ENCODE measurements at regions not wholly inside any gene's neighbourhood (a gene's known extent, or its start where the extent isn't known, plus 50 kb on each side); places are given as distances from the start of the nearest gene placed in this dataset.
"Not testable (repeated sequence)": the region's sequence is repeated elsewhere in the genome, so short reads cannot be mapped to it uniquely, and the experiment has no call there.

DNA sequence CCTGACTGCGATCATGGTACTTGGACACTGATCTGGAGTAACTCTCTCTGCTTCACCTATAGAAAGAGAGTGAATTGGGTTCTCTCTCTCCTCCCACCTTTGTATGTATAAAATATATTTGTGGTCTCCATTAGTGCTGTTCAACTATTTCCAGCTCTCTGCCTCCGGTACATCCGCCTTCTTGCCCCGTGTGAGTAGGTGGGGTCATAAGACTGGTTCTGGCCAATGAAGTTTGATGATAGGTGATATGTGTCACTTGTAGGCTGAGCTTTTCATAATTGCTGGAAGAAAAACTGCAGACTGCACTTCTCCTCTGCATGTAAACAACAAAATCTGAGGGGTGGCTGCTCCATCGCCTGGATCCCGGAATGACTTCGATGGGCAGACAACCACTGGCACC lies 210.4 kb downstream of the EXOC5 start (continued):
- TF ChIP-seq, protein P1, sequence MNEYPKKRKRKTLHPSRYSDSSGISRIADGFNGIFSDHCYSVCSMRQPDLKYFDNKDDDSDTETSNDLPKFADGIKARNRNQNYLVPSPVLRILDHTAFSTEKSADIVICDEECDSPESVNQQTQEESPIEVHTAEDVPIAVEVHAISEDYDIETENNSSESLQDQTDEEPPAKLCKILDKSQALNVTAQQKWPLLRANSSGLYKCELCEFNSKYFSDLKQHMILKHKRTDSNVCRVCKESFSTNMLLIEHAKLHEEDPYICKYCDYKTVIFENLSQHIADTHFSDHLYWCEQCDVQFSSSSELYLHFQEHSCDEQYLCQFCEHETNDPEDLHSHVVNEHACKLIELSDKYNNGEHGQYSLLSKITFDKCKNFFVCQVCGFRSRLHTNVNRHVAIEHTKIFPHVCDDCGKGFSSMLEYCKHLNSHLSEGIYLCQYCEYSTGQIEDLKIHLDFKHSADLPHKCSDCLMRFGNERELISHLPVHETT (CRISPR knock-in tag; conservative IDR thresholded peaks at IDR 0.05 in 1 of 2, IDR thresholded peaks at IDR 0.05 in 1 of 2): no peak
- no peak for TF ChIP-seq NR0B1 (IDR thresholded peaks at IDR 0.05; ENCODE audit: partially characterized antibody)
- TF ChIP-seq ZBTB8A (IDR thresholded peaks at IDR 0.05; ENCODE audit: partially characterized antibody): no peak
- TF ChIP-seq WHSC1 (IDR thresholded peaks at IDR 0.05; ENCODE audit: low read length): no peak

GRCh38 chr14:57057803-57058202 lies 210.9 kb downstream of the EXOC5 start:
- no peak overlapping the region for H3K9ac ChIP-seq (ENCODE audit: insufficient read depth in 1 of 2, low read depth in 2 of 2, low read length in 2 of 2)
- no peaks in the 10 kb centered on the region for H3K9me3 ChIP-seq (replicated peaks; ENCODE audit: control insufficient read depth, insufficient read depth, low read depth, low read length)
- ChIA-PET POLR2A (no interaction called here), CTCF (ENCODE audit: low intra/inter-chr PET ratio) (no interaction called here)
- H3K4me1 ChIP-seq (replicated peaks in 1 of 2; ENCODE audit: control insufficient read depth in 2 of 2, insufficient read depth in 2 of 2, low read length in 2 of 2): peaks cover 0 to 8% of the 10 kb centered on the region in 2 experiments; a peak in 2 of 5 replicates
- no peak for ATAC-seq
- no TSS peak for BruUV-seq (replicated peaks)
- intact Hi-C loops (cut with micrococcal nuclease): no loop called here
- no peaks in the 10 kb centered on the region; a peak in 1 of 5 replicates for H3K27me3 ChIP-seq (ENCODE audit: control insufficient read depth in 2 of 2, insufficient read depth in 2 of 2, low read length in 2 of 2)
- DNase-seq (ENCODE audit: extremely low read depth in 1 of 4, low spot score in 3 of 4): no peak
- H4K20me1 ChIP-seq (replicated peaks; ENCODE audit: control insufficient read depth, insufficient read depth, low read length): no peaks in the 10 kb centered on the region
- H2AFZ ChIP-seq (ENCODE audit: low read depth, low read length): no peak overlapping the region
- H3K27ac ChIP-seq (ENCODE audit: extremely low read depth, low read depth, low read length): no peak overlapping the region
- no peak for FAIRE-seq
- no peaks in the 10 kb centered on the region for H3K79me2 ChIP-seq (ENCODE audit: control insufficient read depth, insufficient read depth, low read length)
- in situ Hi-C loops (cut with MboI): loop anchor here (25.0 kb wide), 2 partner anchors 254 to 496 kb away; no protein-coding TSS in a partner anchor
- H3K4me3 ChIP-seq: no peak overlapping the region
- no peaks in the 10 kb centered on the region for H3K36me3 ChIP-seq (ENCODE audit: control insufficient read depth, insufficient read depth, low read length)
- TF ChIP-seq ZNF197 (CRISPR knock-in tag; IDR thresholded peaks at IDR 0.05; ENCODE audit: low read depth) (no peak), ZNF24 (IDR thresholded peaks at IDR 0.05) (0 out of 2 replicates have a peak, but pooled peaks have one; percentile 18)
- no peak overlapping the region for H3K4me2 ChIP-seq (ENCODE audit: insufficient read depth, low read length)
- H3K9me1 ChIP-seq (ENCODE audit: control insufficient read depth, insufficient read depth, low read length): no peaks in the 10 kb centered on the region
- WGBS (ENCODE audit: insufficient coverage, low coverage, missing lambda C conversion rate): 2% methylated on average over 4 of the region's 4 CpGs

GRCh38 chr14:57056522-57056921 lies 212.2 kb downstream of the EXOC5 start:
- H3K9me1 ChIP-seq (ENCODE audit: control insufficient read depth, insufficient read depth, low read length); FAIRE-seq; H2AFZ ChIP-seq (ENCODE audit: low read depth, low read length); H3K27me3 ChIP-seq (ENCODE audit: control insufficient read depth in 2 of 2, insufficient read depth in 2 of 2, low read length in 2 of 2); H3K4me2 ChIP-seq (ENCODE audit: insufficient read depth, low read length); H3K4me3 ChIP-seq; H3K36me3 ChIP-seq (ENCODE audit: control insufficient read depth, insufficient read depth, low read length); H3K4me1 ChIP-seq (replicated peaks in 1 of 2; ENCODE audit: control insufficient read depth in 2 of 2, insufficient read depth in 2 of 2, low read length in 2 of 2); BruUV-seq (replicated peaks); intact Hi-C loops (cut with micrococcal nuclease); H3K27ac ChIP-seq (ENCODE audit: extremely low read depth, low read depth, low read length); H3K79me2 ChIP-seq (ENCODE audit: control insufficient read depth, insufficient read depth, low read length); H3K9ac ChIP-seq (ENCODE audit: insufficient read depth in 1 of 2, low read depth in 2 of 2, low read length in 2 of 2); H3K9me3 ChIP-seq (replicated peaks; ENCODE audit: control insufficient read depth, insufficient read depth, low read depth, low read length); CTCF ChIA-PET (ENCODE audit: low intra/inter-chr PET ratio); DNase-seq (ENCODE audit: extremely low read depth in 1 of 4, low spot score in 3 of 4); ATAC-seq; POLR2A ChIA-PET; H4K20me1 ChIP-seq (replicated peaks; ENCODE audit: control insufficient read depth, insufficient read depth, low read length): not testable (repeated sequence)
- in situ Hi-C loops (cut with MboI): loop anchor here (25.0 kb wide), 2 partner anchors 256 to 494 kb away; no protein-coding TSS in a partner anchor
- WGBS (ENCODE audit: insufficient coverage, low coverage, missing lambda C conversion rate): 10% methylated on average over 2 of the region's 24 CpGs

Measured in K562 (cell line).